NCI-H2227 (cell line): ENCODE measurements at regions not wholly inside any gene's neighbourhood (a gene's known extent, or its start where the extent isn't known, plus 50 kb on each side); places are given as distances from the start of the nearest gene placed in this dataset.
A peak's percentile ranks its signal among the peaks of the same experiment; 100 is the strongest.

Experiments used
- DNase-seq: peaks from one replicate; lab custom pipeline; 2025; ENCODE audit not compliant: unreplicated experiment; lab: John Stamatoyannopoulos, UW

- DNase-seq = peak; percentile 4
Measured at GRCh38 chrX:9147086-9147485, 113.2 kb upstream of the FAM9B start.

GRCh38 chrX:9147726-9148125 is 113.8 kb upstream of the FAM9B start:
- DNase-seq = no peak

- DNase-seq = no peak
Measured at GRCh38 chrX:9148615-9149399, 114.9 kb upstream of the FAM9B start.

- DNase-seq = no peak
Measured at GRCh38 chrX:9149501-9150245, 115.7 kb upstream of the FAM9B start.

- DNase-seq = no peak
Measured at GRCh38 chrX:9151772-9152307, 117.9 kb upstream of the FAM9B start.

GRCh38 chrX:9153300-9153699 is 119.4 kb upstream of the FAM9B start:
- no peak for DNase-seq

GRCh38 chrX:9158611-9159010 is 124.7 kb upstream of the FAM9B start:
- no peak for DNase-seq

- no peak for DNase-seq
Measured at GRCh38 chrX:9160698-9161329, 126.9 kb upstream of the FAM9B start.

GRCh38 chrX:9162698-9163097 is 128.8 kb upstream of the FAM9B start:
- no peak for DNase-seq

- peak; percentile 54 for DNase-seq
Measured at GRCh38 chrX:9163214-9163709, 129.3 kb upstream of the FAM9B start.

- DNase-seq = no peak
Measured at GRCh38 chrX:9164086-9164485, 130.2 kb upstream of the FAM9B start.

- DNase-seq = no peak
Measured at GRCh38 chrX:9164533-9165426, 130.9 kb upstream of the FAM9B start.

- DNase-seq = no peak
Measured at GRCh38 chrX:9166584-9166944, 132.6 kb upstream of the FAM9B start.

- peak; percentile 46 for DNase-seq
Measured at GRCh38 chrX:9171841-9172463, 138.0 kb upstream of the FAM9B start.

GRCh38 chrX:9172464-9172850 is 138.5 kb upstream of the FAM9B start:
- DNase-seq = no peak

GRCh38 chrX:9180623-9181022 is 146.7 kb upstream of the FAM9B start:
- no peak for DNase-seq

GRCh38 chrX:9182041-9182440 is 148.1 kb upstream of the FAM9B start:
- no peak for DNase-seq

- DNase-seq = no peak
Measured at GRCh38 chrX:9183481-9183880, 149.6 kb upstream of the FAM9B start.

GRCh38 chrX:9184211-9184610 is 150.3 kb upstream of the FAM9B start:
- DNase-seq = no peak

GRCh38 chrX:9188117-9188516 is 154.2 kb upstream of the FAM9B start:
- DNase-seq = peak; percentile 19
